ENCODE measurements at regions not wholly inside any gene's neighbourhood (a gene's known extent, or its start where the extent isn't known, plus 50 kb on each side); places are given as distances from the start of the nearest gene placed in this dataset.

DNA sequence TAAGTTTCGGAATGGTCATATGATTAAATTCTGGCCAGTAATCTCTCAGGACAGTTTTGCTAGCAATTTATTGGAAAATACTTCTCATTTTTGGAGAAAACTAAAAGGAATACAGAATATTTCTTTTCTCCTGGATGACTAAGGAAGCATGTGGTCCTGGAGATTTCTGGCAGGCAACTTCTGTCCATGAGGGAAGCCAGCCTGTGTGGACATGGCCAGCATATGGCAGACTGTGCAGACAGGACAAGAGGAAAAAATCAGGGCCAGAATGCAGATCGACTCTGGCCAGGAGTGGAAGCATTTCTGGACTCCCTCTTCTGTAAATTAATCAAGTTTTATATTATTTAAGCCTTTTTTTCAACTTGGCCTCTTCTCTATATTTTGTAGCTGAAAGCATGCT is 100.4 kb upstream of the CDH18 start:
- no peak overlapping the region for H3K4me3 ChIP-seq (ENCODE audit: low read depth in 1 of 3, low read length in 3 of 3)
- no peak for TF ChIP-seq CTCF (IDR thresholded peaks at IDR 0.05; ENCODE audit: low read depth, low read length, missing input control)
- no peak overlapping the region for H3K27ac ChIP-seq (ENCODE audit: low read depth in 1 of 2, low read length in 2 of 2)
- H3K36me3 ChIP-seq (ENCODE audit: control insufficient read depth in 4 of 4, insufficient read depth in 3 of 4, low read depth in 1 of 4, low read length in 3 of 4): no peaks in the 10 kb centered on the region
- WGBS: 65% methylated on average over 2 of the region's 2 CpGs
- no peaks in the 10 kb centered on the region for H3K27me3 ChIP-seq (ENCODE audit: control insufficient read depth in 4 of 4, insufficient read depth in 4 of 4, low read length in 3 of 4)
- H3K4me1 ChIP-seq (ENCODE audit: control insufficient read depth in 4 of 4, insufficient read depth in 4 of 4, low read length in 3 of 4): no peaks in the 10 kb centered on the region
- no peak for DNase-seq (ENCODE audit: low spot score)
- no peaks in the 10 kb centered on the region for H3K9me3 ChIP-seq (ENCODE audit: control insufficient read depth in 4 of 4, low read length in 3 of 4)
- no peak overlapping the region for H3K9ac ChIP-seq (ENCODE audit: low read depth in 1 of 2, low read length in 2 of 2)

GRCh38 chr5:20087299-20087698 is 99.3 kb upstream of the CDH18 start:
- H3K9me3 ChIP-seq (ENCODE audit: control insufficient read depth in 4 of 4, low read length in 3 of 4): no peaks in the 10 kb centered on the region
- H3K4me1 ChIP-seq (ENCODE audit: control insufficient read depth in 4 of 4, insufficient read depth in 4 of 4, low read length in 3 of 4): no peaks in the 10 kb centered on the region
- WGBS: 19% methylated on average over 2 of the region's 2 CpGs
- no peak for TF ChIP-seq HNF4A (conservative IDR thresholded peaks at IDR 0.05)
- TF ChIP-seq CTCF (IDR thresholded peaks at IDR 0.05; ENCODE audit: low read depth, low read length, missing input control): no peak
- TF ChIP-seq TAF1 (conservative IDR thresholded peaks at IDR 0.05): no peak
- no peak for TF ChIP-seq SP1 (IDR thresholded peaks at IDR 0.05)
- TF ChIP-seq, protein P1, sequence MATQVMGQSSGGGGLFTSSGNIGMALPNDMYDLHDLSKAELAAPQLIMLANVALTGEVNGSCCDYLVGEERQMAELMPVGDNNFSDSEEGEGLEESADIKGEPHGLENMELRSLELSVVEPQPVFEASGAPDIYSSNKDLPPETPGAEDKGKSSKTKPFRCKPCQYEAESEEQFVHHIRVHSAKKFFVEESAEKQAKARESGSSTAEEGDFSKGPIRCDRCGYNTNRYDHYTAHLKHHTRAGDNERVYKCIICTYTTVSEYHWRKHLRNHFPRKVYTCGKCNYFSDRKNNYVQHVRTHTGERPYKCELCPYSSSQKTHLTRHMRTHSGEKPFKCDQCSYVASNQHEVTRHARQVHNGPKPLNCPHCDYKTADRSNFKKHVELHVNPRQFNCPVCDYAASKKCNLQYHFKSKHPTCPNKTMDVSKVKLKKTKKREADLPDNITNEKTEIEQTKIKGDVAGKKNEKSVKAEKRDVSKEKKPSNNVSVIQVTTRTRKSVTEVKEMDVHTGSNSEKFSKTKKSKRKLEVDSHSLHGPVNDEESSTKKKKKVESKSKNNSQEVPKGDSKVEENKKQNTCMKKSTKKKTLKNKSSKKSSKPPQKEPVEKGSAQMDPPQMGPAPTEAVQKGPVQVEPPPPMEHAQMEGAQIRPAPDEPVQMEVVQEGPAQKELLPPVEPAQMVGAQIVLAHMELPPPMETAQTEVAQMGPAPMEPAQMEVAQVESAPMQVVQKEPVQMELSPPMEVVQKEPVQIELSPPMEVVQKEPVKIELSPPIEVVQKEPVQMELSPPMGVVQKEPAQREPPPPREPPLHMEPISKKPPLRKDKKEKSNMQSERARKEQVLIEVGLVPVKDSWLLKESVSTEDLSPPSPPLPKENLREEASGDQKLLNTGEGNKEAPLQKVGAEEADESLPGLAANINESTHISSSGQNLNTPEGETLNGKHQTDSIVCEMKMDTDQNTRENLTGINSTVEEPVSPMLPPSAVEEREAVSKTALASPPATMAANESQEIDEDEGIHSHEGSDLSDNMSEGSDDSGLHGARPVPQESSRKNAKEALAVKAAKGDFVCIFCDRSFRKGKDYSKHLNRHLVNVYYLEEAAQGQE (IDR thresholded peaks at IDR 0.05): no peak
- no peak for TF ChIP-seq YY1 (IDR thresholded peaks at IDR 0.05)
- TF ChIP-seq NR2F2 (IDR thresholded peaks at IDR 0.05): no peak
- no peak for TF ChIP-seq JUND (IDR thresholded peaks at IDR 0.05)
- no peak for TF ChIP-seq EGR1 (IDR thresholded peaks at IDR 0.05; ENCODE audit: low read depth in 2 of 2)
- no peaks in the 10 kb centered on the region for H3K36me3 ChIP-seq (ENCODE audit: control insufficient read depth in 4 of 4, insufficient read depth in 3 of 4, low read depth in 1 of 4, low read length in 3 of 4)
- DNase-seq (ENCODE audit: low spot score): no peak
- no peak overlapping the region for H3K27ac ChIP-seq (ENCODE audit: low read depth in 1 of 2, low read length in 2 of 2)
- no peaks in the 10 kb centered on the region for H3K27me3 ChIP-seq (ENCODE audit: control insufficient read depth in 4 of 4, insufficient read depth in 4 of 4, low read length in 3 of 4)
- H3K9ac ChIP-seq (ENCODE audit: low read depth in 1 of 2, low read length in 2 of 2): no peak overlapping the region
- no peak overlapping the region for H3K4me3 ChIP-seq (ENCODE audit: low read depth in 1 of 3, low read length in 3 of 3)

DNA sequence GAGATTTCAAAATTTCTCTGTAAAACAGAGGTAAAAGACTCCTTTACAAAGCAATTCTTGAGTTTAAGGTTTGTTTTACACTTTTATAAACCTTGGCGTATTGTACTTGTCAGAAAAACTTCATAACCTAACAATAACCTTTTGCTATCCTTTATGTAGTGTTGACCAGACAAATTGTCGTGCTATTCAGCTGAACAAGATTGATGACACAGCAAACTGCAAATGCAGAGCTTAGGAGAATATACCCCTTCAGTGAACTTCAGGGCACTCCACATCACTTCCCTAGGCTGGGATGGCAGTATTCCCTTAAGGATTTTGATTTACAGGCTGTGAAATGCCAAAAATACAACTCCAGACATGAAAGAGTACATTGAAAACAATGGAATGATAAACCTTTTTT is 89.2 kb upstream of the CDH18 start:
- no peak overlapping the region for H3K4me3 ChIP-seq (ENCODE audit: low read depth in 1 of 3, low read length in 3 of 3)
- no peaks in the 10 kb centered on the region for H3K27me3 ChIP-seq (ENCODE audit: control insufficient read depth in 4 of 4, insufficient read depth in 4 of 4, low read length in 3 of 4)
- H3K9me3 ChIP-seq (ENCODE audit: control insufficient read depth in 4 of 4, low read length in 3 of 4): peaks cover 0 to 1% (median 0%) of the 10 kb centered on the region in 4 donors
- no peaks in the 10 kb centered on the region for H3K4me1 ChIP-seq (ENCODE audit: control insufficient read depth in 4 of 4, insufficient read depth in 4 of 4, low read length in 3 of 4)
- no peak overlapping the region for H3K27ac ChIP-seq (ENCODE audit: low read depth in 1 of 2, low read length in 2 of 2)
- H3K36me3 ChIP-seq (ENCODE audit: control insufficient read depth in 4 of 4, insufficient read depth in 3 of 4, low read depth in 1 of 4, low read length in 3 of 4): no peaks in the 10 kb centered on the region
- DNase-seq (ENCODE audit: low spot score): no peak
- no peak overlapping the region for H3K9ac ChIP-seq (ENCODE audit: low read depth in 1 of 2, low read length in 2 of 2)
- whole genome bisulfite sequencing: 58% methylated on average over 2 of the region's 2 CpGs
- TF ChIP-seq NR2F2 (IDR thresholded peaks at IDR 0.05): no peak
- TF ChIP-seq FOXA2 (IDR thresholded peaks at IDR 0.05): no peak
- TF ChIP-seq FOXA1 (IDR thresholded peaks at IDR 0.05): no peak
- no peak for TF ChIP-seq RAD21 (IDR thresholded peaks at IDR 0.05)
- TF ChIP-seq EGR1 (IDR thresholded peaks at IDR 0.05; ENCODE audit: low read depth in 2 of 2): no peak
- TF ChIP-seq TAF1 (conservative IDR thresholded peaks at IDR 0.05): no peak
- no peak for TF ChIP-seq YY1 (IDR thresholded peaks at IDR 0.05)
- no peak for TF ChIP-seq SP1 (IDR thresholded peaks at IDR 0.05)
- TF ChIP-seq RXRA (IDR thresholded peaks at IDR 0.05): no peak
- TF ChIP-seq, protein P1 (IDR thresholded peaks at IDR 0.05): no peak
- TF ChIP-seq, protein P2, sequence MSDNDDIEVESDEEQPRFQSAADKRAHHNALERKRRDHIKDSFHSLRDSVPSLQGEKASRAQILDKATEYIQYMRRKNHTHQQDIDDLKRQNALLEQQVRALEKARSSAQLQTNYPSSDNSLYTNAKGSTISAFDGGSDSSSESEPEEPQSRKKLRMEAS (IDR thresholded peaks at IDR 0.05): no peak
